Coronary artery (tissue), 2 donors: ENCODE measurements at regions not wholly inside any gene's neighbourhood (a gene's known extent, or its start where the extent isn't known, plus 50 kb on each side); places are given as distances from the start of the nearest gene placed in this dataset.

Experiments
- DNase-seq: peaks from one replicate; pipeline ENCODE4 v3.0.0-alpha.2; 2017; ENCODE audit warnings: low spot score
- H3K27ac ChIP-seq, 2 donors: fragments of 200-600 bp; sonication (generic); one replicate each; pipeline ENCODE4 v1.5.1; 2016 to 2019
- H3K4me3 ChIP-seq: fragments of 200-600 bp; sonication (generic); 2 replicates; pipeline ENCODE4 v1.5.1; 2016; ENCODE audit warnings: mild to moderate bottlenecking, moderate library complexity
- TF ChIP-seq, protein P1 (sequence below): fragments of 200-600 bp; sonication (generic); IDR thresholded peaks from one replicate; pipeline ENCODE4 v1.5.1; 2019; ENCODE audit warnings: antibody characterized with exemption

DNA sequence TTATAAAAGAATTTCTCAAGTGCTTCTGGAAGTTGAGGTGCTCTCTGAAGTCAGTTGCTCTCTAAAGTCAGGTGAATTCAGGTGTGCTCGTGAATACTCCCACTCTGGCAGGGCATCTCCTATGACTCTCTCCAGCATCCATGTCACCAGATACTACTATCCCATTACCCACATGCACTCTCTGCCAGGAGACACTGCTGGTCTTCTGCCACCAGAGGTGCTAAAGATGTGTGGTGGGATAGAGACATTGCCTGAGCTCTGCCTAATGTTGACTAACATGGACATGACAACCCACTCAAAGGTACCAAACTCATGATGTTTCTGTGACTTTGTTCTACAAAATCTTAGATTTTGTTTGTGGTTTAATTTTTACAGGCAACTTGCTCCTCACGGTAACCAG lies 106.4 kb upstream of the HNRNPA3 start:
- H3K4me3 ChIP-seq = no peak overlapping the region
- DNase-seq = no peak
- no peak overlapping the region for H3K27ac ChIP-seq
- TF ChIP-seq, protein P1, sequence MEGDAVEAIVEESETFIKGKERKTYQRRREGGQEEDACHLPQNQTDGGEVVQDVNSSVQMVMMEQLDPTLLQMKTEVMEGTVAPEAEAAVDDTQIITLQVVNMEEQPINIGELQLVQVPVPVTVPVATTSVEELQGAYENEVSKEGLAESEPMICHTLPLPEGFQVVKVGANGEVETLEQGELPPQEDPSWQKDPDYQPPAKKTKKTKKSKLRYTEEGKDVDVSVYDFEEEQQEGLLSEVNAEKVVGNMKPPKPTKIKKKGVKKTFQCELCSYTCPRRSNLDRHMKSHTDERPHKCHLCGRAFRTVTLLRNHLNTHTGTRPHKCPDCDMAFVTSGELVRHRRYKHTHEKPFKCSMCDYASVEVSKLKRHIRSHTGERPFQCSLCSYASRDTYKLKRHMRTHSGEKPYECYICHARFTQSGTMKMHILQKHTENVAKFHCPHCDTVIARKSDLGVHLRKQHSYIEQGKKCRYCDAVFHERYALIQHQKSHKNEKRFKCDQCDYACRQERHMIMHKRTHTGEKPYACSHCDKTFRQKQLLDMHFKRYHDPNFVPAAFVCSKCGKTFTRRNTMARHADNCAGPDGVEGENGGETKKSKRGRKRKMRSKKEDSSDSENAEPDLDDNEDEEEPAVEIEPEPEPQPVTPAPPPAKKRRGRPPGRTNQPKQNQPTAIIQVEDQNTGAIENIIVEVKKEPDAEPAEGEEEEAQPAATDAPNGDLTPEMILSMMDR = no peak

GRCh38 chr2:177108890-177109289 lies 103.7 kb upstream of the HNRNPA3 start:
- H3K4me3 ChIP-seq = no peak overlapping the region
- TF ChIP-seq, protein P1 = no peak
- H3K27ac ChIP-seq = no peak overlapping the region
- no peak for DNase-seq

DNA sequence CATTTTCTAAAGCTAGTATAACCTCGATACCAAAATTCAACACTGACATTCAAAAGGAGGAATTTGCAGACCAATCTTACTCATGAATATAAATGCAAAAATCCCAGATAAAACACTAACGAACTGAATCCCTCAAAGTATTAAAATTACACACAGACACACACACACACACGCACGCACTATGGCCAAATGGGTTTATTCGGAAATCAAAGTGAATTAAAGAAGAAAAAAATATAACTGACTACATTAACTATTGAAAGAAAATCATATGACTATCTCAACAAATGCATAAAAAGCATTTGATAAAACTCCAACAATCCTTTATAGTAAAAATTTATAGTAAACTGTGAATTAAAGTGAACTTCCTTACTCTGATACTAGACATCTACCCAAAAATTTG lies 97.9 kb upstream of the HNRNPA3 start:
- DNase-seq = no peak
- TF ChIP-seq, protein P1 = no peak
- Histone ChIP-seq H3K4me3 (no peak overlapping the region), H3K27ac (no peak overlapping the region)

DNA sequence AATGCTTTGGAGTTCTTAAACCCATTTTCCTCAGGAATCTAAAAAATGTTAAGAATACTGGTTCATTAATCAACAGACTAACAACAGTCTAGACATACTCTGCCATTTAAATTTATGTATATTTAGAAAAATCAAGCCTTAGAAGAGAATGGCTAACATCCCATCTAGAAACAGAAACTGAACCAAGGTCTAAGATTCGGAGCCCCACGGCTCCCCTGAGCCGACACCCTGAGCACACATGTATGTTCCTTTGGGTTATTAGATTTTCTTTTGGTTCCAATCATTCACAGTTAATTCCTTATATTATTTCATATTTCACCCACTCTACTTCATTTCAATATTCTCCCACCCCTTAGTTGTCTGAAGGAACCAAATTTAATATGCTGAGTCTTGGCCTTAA lies 94.8 kb upstream of the HNRNPA3 start:
- DNase-seq = no peak
- H3K27ac ChIP-seq = no peak overlapping the region
- TF ChIP-seq, protein P1 = no peak
- no peak overlapping the region for H3K4me3 ChIP-seq

DNA sequence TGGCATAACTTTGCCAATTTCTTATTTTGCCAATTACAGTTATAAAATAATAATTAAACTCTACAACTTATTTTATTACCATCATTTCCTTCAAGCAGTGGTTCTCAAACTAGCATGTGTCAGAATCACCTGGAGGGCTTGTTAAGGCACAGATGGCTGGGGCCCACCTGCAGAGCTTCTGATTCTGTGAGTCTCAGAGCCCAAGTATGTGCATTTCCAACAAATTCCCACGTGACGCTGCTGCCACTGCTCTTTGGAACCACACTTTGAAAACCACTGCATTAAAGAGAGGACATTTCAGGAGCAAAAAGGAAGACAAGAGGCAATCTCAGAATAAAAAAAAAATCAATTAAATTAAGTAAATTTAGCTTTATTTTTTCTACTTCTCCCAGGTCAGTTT lies 94.0 kb upstream of the HNRNPA3 start:
- Histone ChIP-seq H3K4me3 (no peak overlapping the region), H3K27ac (no peak overlapping the region)
- DNase-seq = no peak
- TF ChIP-seq, protein P1 = no peak

GRCh38 chr2:177119099-177119498 lies 93.5 kb upstream of the HNRNPA3 start:
- Histone ChIP-seq H3K27ac (no peak overlapping the region), H3K4me3 (no peak overlapping the region)
- TF ChIP-seq, protein P1 = no peak
- no peak for DNase-seq

DNA sequence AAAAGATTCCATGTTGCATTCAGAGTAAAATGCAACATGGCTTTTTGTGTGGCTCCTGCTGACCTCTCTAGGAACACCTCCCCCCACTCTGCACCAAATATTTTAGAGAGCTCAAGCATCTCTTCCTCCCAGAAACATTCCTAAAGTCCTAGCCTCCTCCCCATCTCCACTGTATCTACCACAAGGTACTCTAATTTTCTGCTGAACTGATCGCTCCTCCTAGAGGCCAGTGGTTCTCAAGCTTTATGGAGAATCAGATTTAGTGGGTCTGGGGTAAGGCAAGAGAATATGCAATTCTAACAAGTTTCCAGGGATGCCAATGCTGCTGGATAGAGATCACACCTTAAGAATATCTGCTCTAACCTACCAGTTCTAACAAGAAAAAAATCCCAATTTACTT lies 89.5 kb upstream of the HNRNPA3 start:
- DNase-seq = no peak
- TF ChIP-seq, protein P1 = no peak
- H3K27ac ChIP-seq = no peak overlapping the region
- H3K4me3 ChIP-seq = no peak overlapping the region
